Neuronal stem cell (in vitro differentiated cells): ENCODE measurements at regions not wholly inside any gene's neighbourhood (a gene's known extent, or its start where the extent isn't known, plus 50 kb on each side); places are given as distances from the start of the nearest gene placed in this dataset.
A peak's percentile ranks its signal among the peaks of the same experiment; 100 is the strongest.

Source experiments
- DNase-seq: peaks from one replicate; pipeline ENCODE4 v3.0.0-alpha.2; 2013; ENCODE audit warnings: low spot score
- H2AFZ ChIP-seq: one replicate; pipeline ENCODE4 v1.6.1; 2013; ENCODE audit warnings: mild to moderate bottlenecking, low read length, inconsistent platforms
- H2AK5ac ChIP-seq: 2 replicates; pipeline ENCODE4 v1.6.1; 2013; ENCODE audit warnings: low read depth, mild to moderate bottlenecking, inconsistent platforms, low read length, moderate library complexity, mixed read lengths
- H2BK120ac ChIP-seq: 2 replicates; pipeline ENCODE4 v1.6.1; 2013; ENCODE audit warnings: low read depth, mild to moderate bottlenecking, inconsistent platforms, low read length, moderate library complexity, mixed read lengths
- H2BK12ac ChIP-seq: one replicate; pipeline ENCODE4 v1.6.1; 2013; ENCODE audit warnings: low read length, inconsistent platforms
- H2BK15ac ChIP-seq: 2 replicates; pipeline ENCODE4 v1.6.1; 2013; ENCODE audit warnings: mild to moderate bottlenecking, low read length, inconsistent platforms, mixed read lengths
- H2BK5ac ChIP-seq: one replicate; pipeline ENCODE4 v1.6.1; 2013; ENCODE audit warnings: inconsistent platforms, mild to moderate bottlenecking, low read length, moderate library complexity
- H3K14ac ChIP-seq: one replicate; pipeline ENCODE4 v1.6.1; 2013; ENCODE audit warnings: low read length, inconsistent platforms
- H3K18ac ChIP-seq: 2 replicates; pipeline ENCODE4 v1.6.1; 2013; ENCODE audit warnings: low read length, inconsistent platforms
- H3K23ac ChIP-seq: 2 replicates; pipeline ENCODE4 v1.6.1; 2013; ENCODE audit warnings: low read depth, mild to moderate bottlenecking, mixed read lengths, low read length, inconsistent platforms; ENCODE audit not compliant: poor library complexity
- H3K27ac ChIP-seq: replicated peaks from 3 replicates; pipeline ENCODE4 v1.5.1; 2013; ENCODE audit warnings: low read length, inconsistent platforms
- H3K27me3 ChIP-seq, 3 experiments: 2 replicates each; pipeline ENCODE4 v1.6.1; 2013; ENCODE audit warnings: low read length in 3 of 3, mild to moderate bottlenecking in 2 of 3, inconsistent platforms in 1 of 3, low read depth in 1 of 3, mixed read lengths in 1 of 3, moderate library complexity in 1 of 3; ENCODE audit not compliant: control insufficient read depth in 3 of 3, insufficient read depth in 3 of 3
- H3K36me3 ChIP-seq, 2 donors: replicated peaks in 1 of 2; 2 replicates each; pipeline ENCODE4 v1.6.1; 2013; ENCODE audit warnings: low read length in 2 of 2; ENCODE audit not compliant: control insufficient read depth in 2 of 2, insufficient read depth in 2 of 2
- H3K4ac ChIP-seq: 2 replicates; pipeline ENCODE4 v1.6.1; 2013; ENCODE audit warnings: inconsistent platforms, mild to moderate bottlenecking, low read length, moderate library complexity
- H3K4me1 ChIP-seq, 2 donors: 1 replicate in 1 of 2; 2 replicates in 1 of 2; pipeline ENCODE4 v1.6.1; 2013; ENCODE audit warnings: low read length in 2 of 2, low read depth in 1 of 2; ENCODE audit not compliant: control insufficient read depth in 2 of 2, insufficient read depth in 1 of 2
- H3K4me2 ChIP-seq: one replicate; pipeline ENCODE4 v1.6.1; 2013; ENCODE audit warnings: mild to moderate bottlenecking, low read length, inconsistent platforms; ENCODE audit not compliant: insufficient read depth, poor library complexity, severe bottlenecking
- H3K4me3 ChIP-seq, 2 donors: 2 replicates each; pipeline ENCODE4 v1.5.1; 2013; ENCODE audit warnings: low read length in 2 of 2, mild to moderate bottlenecking in 2 of 2, inconsistent platforms in 1 of 2, moderate library complexity in 1 of 2
- H3K79me1 ChIP-seq: one replicate; pipeline ENCODE4 v1.6.1; 2013; ENCODE audit warnings: low read depth, mild to moderate bottlenecking, inconsistent platforms, low read length, moderate library complexity
- H3K9ac ChIP-seq: one replicate; pipeline ENCODE4 v1.6.1; 2013; ENCODE audit warnings: mild to moderate bottlenecking, low read depth, low read length, inconsistent platforms; ENCODE audit not compliant: poor library complexity
- H3K9me3 ChIP-seq, 2 donors: replicated peaks in 1 of 2; 2 replicates each; pipeline versions ENCODE3 to v1.6.1; 2013; ENCODE audit warnings: low read length in 2 of 2, mild to moderate bottlenecking in 2 of 2, inconsistent platforms in 1 of 2, low read depth in 1 of 2, mixed read lengths in 1 of 2, moderate library complexity in 1 of 2; ENCODE audit not compliant: control insufficient read depth in 2 of 2, insufficient read depth in 1 of 2
- H4K8ac ChIP-seq: one replicate; pipeline ENCODE4 v1.6.1; 2013; ENCODE audit warnings: low read depth, mild to moderate bottlenecking, inconsistent platforms, low read length, moderate library complexity
- H4K91ac ChIP-seq: one replicate; pipeline ENCODE4 v1.6.1; 2013; ENCODE audit warnings: low read length, low read depth, mild to moderate bottlenecking, inconsistent platforms; ENCODE audit not compliant: poor library complexity
- WGBS, 2 donors: extraction: QIAGEN DNeasy Blood & Tissue Kit; methylation state at CpG; one replicate each; pipeline ENCODE4 v1.1.7; 2013; ENCODE audit warnings: missing lambda C conversion rate in 2 of 2, mixed read lengths in 1 of 2; ENCODE audit not compliant: insufficient read length in 2 of 2, insufficient replicate concordance in 1 of 2; ENCODE audit errors: extremely low coverage in 2 of 2; 5-methylcytosine and 5-hydroxymethylcytosine counted together

GRCh38 chr16:85524630-85525419 lies 88.3 kb upstream of the GSE1 start:
- no CpG with 5 or more reads among the region's 29 CpGs for WGBS, 2 donors
- Histone ChIP-seq H2BK15ac (peak overlapping the region; percentile 87), H3K23ac (peak overlapping the region; percentile 67), H3K27ac (no peak overlapping the region), H3K4me2 (no peak overlapping the region), H2BK120ac (peak overlapping the region; percentile 44), H3K14ac (peak overlapping the region; percentile 95), H3K27me3 (peaks cover 0 to 25% (median 6%) of the 10 kb centered on the region in 3 experiments), H3K4ac (no peak overlapping the region), H2BK5ac (peak overlapping the region; percentile 8), H4K8ac (no peak overlapping the region), H3K79me1 (peaks cover 4% of the 10 kb centered on the region), H2AK5ac (peak overlapping the region; percentile 90), H3K4me3 (no peak overlapping the region), H2AFZ (no peak overlapping the region), H2BK12ac (no peak overlapping the region), H4K91ac (no peak overlapping the region), H3K9ac (no peak overlapping the region), H3K36me3 (no peaks in the 10 kb centered on the region), H3K4me1 (peaks cover 26 to 55% of the 10 kb centered on the region in 2 donors), H3K9me3 (peaks cover 0 to 6% of the 10 kb centered on the region in 2 donors), H3K18ac (peak overlapping the region; percentile 81)
- DNase-seq = no peak

GRCh38 chr16:85525420-85526184 lies 87.5 kb upstream of the GSE1 start:
- no peak for DNase-seq
- Histone ChIP-seq H4K91ac (no peak overlapping the region), H2BK15ac (peak overlapping the region; percentile 91), H3K4ac (no peak overlapping the region), H3K9me3 (peaks cover 0 to 6% of the 10 kb centered on the region in 2 donors), H3K9ac (peak overlapping the region; percentile 68), H2BK5ac (peak overlapping the region; percentile 75), H3K79me1 (peaks cover 4% of the 10 kb centered on the region), H3K14ac (peak overlapping the region; percentile 78), H3K27me3 (peaks cover 0 to 31% (median 6%) of the 10 kb centered on the region in 3 experiments), H3K23ac (peak overlapping the region; percentile 67), H3K27ac (no peak overlapping the region), H3K4me2 (no peak overlapping the region), H2AK5ac (peak overlapping the region; percentile 93), H3K4me3 (no peak overlapping the region), H3K18ac (peak overlapping the region; percentile 91), H3K4me1 (peaks cover 26 to 55% of the 10 kb centered on the region in 2 donors), H3K36me3 (no peaks in the 10 kb centered on the region), H2BK12ac (peak overlapping the region; percentile 36), H4K8ac (peak overlapping the region; percentile 17), H2AFZ (no peak overlapping the region), H2BK120ac (peak overlapping the region; percentile 44)
- WGBS, 2 donors = no CpG with 5 or more reads among the region's 12 CpGs

DNA sequence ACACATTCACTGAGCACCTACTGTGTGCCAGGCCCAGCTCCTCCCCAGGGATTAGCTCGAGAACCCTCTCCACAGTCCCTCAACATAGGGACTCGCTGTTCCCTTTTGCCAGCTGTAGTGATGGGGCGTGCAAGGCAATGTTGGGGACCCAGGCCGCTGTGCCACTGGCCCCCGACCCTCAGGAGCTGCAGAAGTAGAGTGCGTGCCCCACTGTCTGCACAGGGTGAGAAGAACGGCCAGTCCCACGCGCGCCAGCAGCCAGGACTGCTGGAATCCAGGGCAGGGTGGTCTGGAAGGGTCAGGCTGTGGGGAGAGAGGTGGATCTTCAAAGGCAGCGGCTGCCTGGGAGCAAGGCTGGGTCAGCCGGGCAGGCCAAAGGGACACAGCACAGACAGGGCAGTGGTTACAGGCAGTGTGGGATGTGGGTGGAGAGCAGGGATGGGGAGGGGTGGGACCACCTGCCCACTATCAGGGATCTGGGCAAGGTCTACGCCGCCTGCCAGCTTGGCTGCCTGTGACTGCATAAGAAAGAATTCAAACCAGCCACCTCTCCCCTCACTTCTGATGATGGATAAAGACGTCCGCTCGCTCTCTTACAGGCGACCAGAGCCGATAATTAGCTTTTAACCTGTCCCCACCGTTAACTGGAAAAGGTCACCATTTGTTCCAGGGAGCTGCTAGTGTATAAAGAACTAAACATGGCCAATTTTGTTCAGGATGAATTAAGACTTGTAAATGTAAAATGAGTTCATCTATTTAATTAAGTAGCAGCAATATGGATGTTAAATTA lies 86.7 kb upstream of the GSE1 start:
- Histone ChIP-seq H2BK12ac (peak overlapping the region; percentile 36), H3K9me3 (peaks cover 0 to 6% of the 10 kb centered on the region in 2 donors), H3K27me3 (peaks cover 0 to 37% (median 6%) of the 10 kb centered on the region in 3 experiments), H3K4me2 (no peak overlapping the region), H3K23ac (peak overlapping the region; percentile 51), H3K27ac (no peak overlapping the region), H3K4me3 (no peak overlapping the region), H4K91ac (no peak overlapping the region), H3K4me1 (peaks cover 26 to 57% of the 10 kb centered on the region in 2 donors), H3K9ac (peak overlapping the region; percentile 68), H3K79me1 (peaks cover 4% of the 10 kb centered on the region), H3K4ac (no peak overlapping the region), H2BK120ac (no peak overlapping the region), H2BK15ac (peak overlapping the region; percentile 91), H2BK5ac (peak overlapping the region; percentile 75), H2AK5ac (peak overlapping the region; percentile 93), H3K18ac (peak overlapping the region; percentile 91), H2AFZ (no peak overlapping the region), H4K8ac (peak overlapping the region; percentile 17), H3K14ac (peak overlapping the region; percentile 78), H3K36me3 (no peaks in the 10 kb centered on the region)
- WGBS, 2 donors = no CpG with 5 or more reads among the region's 20 CpGs
- DNase-seq = no peak
